ENCODE measurements at regions not wholly inside any gene's neighbourhood (a gene's known extent, or its start where the extent isn't known, plus 50 kb on each side); places are given as distances from the start of the nearest gene placed in this dataset.

GRCh38 chr3:117102426-117102825 is 392.8 kb downstream of the TUSC7 start:
- H3K4me1 Mint-ChIP-seq: no peaks in the 10 kb centered on the region
- no peaks in the 10 kb centered on the region for H3K36me3 Mint-ChIP-seq
- H3K9me3 Mint-ChIP-seq: peaks cover 8% of the 10 kb centered on the region
- no peak overlapping the region for H3K27ac Mint-ChIP-seq
- no peak overlapping the region for H3K4me3 Mint-ChIP-seq
- H3K27me3 Mint-ChIP-seq: no peaks in the 10 kb centered on the region

DNA sequence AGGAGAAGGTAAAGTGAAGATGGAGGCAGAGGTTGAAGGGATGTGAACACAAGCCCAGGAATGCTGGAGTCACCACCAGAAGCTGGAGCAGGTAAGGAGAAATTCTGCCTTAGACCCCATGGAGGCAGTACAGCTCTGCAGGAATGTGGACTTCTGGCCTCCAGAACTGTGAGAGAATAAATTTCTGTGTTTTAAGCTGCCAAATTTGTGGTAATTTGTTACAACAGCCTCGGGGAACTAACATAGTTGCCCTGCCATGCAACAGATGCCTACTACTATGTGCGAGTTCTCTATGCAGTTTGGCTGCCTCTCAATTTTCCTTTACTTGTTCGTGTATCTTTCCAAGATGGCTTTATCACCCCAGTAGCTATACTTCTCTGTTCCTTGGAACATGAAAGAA is 394.1 kb downstream of the TUSC7 start:
- peaks cover 8% of the 10 kb centered on the region for H3K9me3 Mint-ChIP-seq
- no peaks in the 10 kb centered on the region for H3K27me3 Mint-ChIP-seq
- H3K36me3 Mint-ChIP-seq: no peaks in the 10 kb centered on the region
- no peaks in the 10 kb centered on the region for H3K4me1 Mint-ChIP-seq
- H3K27ac Mint-ChIP-seq: no peak overlapping the region
- H3K4me3 Mint-ChIP-seq: no peak overlapping the region

- H3K4me3 Mint-ChIP-seq: no peak overlapping the region
- H3K27me3 Mint-ChIP-seq: no peaks in the 10 kb centered on the region
- no peaks in the 10 kb centered on the region for H3K36me3 Mint-ChIP-seq
- peaks cover 8% of the 10 kb centered on the region for H3K9me3 Mint-ChIP-seq
- H3K27ac Mint-ChIP-seq: no peak overlapping the region
- H3K4me1 Mint-ChIP-seq: no peaks in the 10 kb centered on the region
Measured at GRCh38 chr3:117104381-117104780, 394.8 kb downstream of the TUSC7 start.

DNA sequence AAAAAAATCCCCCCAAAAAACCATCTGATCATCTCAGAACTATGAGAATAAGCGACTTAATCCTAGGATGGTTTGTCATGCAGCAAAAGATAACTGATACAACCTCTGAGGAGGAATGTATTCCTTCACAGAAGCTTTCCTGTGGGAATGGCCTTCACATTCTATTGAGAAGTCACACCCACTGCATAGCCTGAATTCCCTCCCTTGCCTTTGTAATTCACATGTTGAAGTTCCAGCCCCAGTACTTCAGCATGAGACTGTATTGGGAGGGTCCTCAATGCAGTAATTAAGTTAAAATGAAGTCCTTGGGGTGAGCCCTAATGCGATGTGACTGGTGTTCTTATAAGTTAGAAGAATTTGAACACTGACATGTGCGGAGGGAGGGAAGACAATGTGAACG is 395.2 kb downstream of the TUSC7 start:
- no peaks in the 10 kb centered on the region for H3K36me3 Mint-ChIP-seq
- no peak overlapping the region for H3K27ac Mint-ChIP-seq
- no peak overlapping the region for H3K4me3 Mint-ChIP-seq
- H3K9me3 Mint-ChIP-seq: peaks cover 8% of the 10 kb centered on the region
- no peaks in the 10 kb centered on the region for H3K27me3 Mint-ChIP-seq
- H3K4me1 Mint-ChIP-seq: no peaks in the 10 kb centered on the region

- H3K9me3 Mint-ChIP-seq: peaks cover 8% of the 10 kb centered on the region
- H3K27me3 Mint-ChIP-seq: no peaks in the 10 kb centered on the region
- H3K4me3 Mint-ChIP-seq: no peak overlapping the region
- no peaks in the 10 kb centered on the region for H3K36me3 Mint-ChIP-seq
- H3K4me1 Mint-ChIP-seq: no peaks in the 10 kb centered on the region
- H3K27ac Mint-ChIP-seq: no peak overlapping the region
Measured at GRCh38 chr3:117105686-117106085, 396.1 kb downstream of the TUSC7 start.

DNA sequence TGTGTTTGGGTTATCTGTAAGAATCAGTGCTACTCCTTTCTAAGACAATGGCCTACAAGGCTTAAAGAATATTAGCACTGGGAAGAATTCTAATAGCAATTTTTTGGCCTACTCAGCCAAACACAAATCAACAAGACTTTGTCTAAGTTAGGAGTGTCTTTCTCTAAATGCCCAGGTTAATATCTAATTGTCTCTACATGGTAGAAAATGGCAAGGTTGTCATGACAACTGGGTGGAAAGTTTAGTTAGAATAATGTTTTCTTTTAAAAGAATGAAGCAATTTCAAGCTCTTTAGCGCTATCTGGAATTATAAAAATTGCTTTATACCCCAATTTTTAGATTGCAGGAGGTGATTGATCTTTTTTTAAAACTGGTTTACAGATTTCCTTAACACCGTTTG is 396.8 kb downstream of the TUSC7 start:
- Mint-ChIP-seq H3K9me3 (peaks cover 8% of the 10 kb centered on the region), H3K27ac (no peak overlapping the region), H3K4me3 (no peak overlapping the region), H3K36me3 (no peaks in the 10 kb centered on the region), H3K27me3 (no peaks in the 10 kb centered on the region), H3K4me1 (no peaks in the 10 kb centered on the region)

- no peaks in the 10 kb centered on the region for H3K27me3 Mint-ChIP-seq
- H3K9me3 Mint-ChIP-seq: peaks cover 7% of the 10 kb centered on the region
- no peaks in the 10 kb centered on the region for H3K4me1 Mint-ChIP-seq
- no peak overlapping the region for H3K27ac Mint-ChIP-seq
- H3K4me3 Mint-ChIP-seq: no peak overlapping the region
- no peaks in the 10 kb centered on the region for H3K36me3 Mint-ChIP-seq
Measured at GRCh38 chr3:117107946-117108345, 398.4 kb downstream of the TUSC7 start.

- H3K27ac Mint-ChIP-seq: no peak overlapping the region
- H3K4me3 Mint-ChIP-seq: no peak overlapping the region
- no peaks in the 10 kb centered on the region for H3K27me3 Mint-ChIP-seq
- no peaks in the 10 kb centered on the region for H3K9me3 Mint-ChIP-seq
- no peaks in the 10 kb centered on the region for H3K36me3 Mint-ChIP-seq
- H3K4me1 Mint-ChIP-seq: no peaks in the 10 kb centered on the region
Measured at GRCh38 chr3:117109178-117109577, 399.6 kb downstream of the TUSC7 start.

- Mint-ChIP-seq H3K27ac (no peak overlapping the region), H3K27me3 (no peaks in the 10 kb centered on the region), H3K4me3 (no peak overlapping the region), H3K36me3 (no peaks in the 10 kb centered on the region), H3K4me1 (no peaks in the 10 kb centered on the region), H3K9me3 (no peaks in the 10 kb centered on the region)
Measured at GRCh38 chr3:117114517-117115265, 405.1 kb downstream of the TUSC7 start.

GRCh38 chr3:117117188-117117936 is 407.8 kb downstream of the TUSC7 start:
- H3K27ac Mint-ChIP-seq: no peak overlapping the region
- H3K9me3 Mint-ChIP-seq: no peaks in the 10 kb centered on the region
- H3K4me1 Mint-ChIP-seq: no peaks in the 10 kb centered on the region
- no peaks in the 10 kb centered on the region for H3K36me3 Mint-ChIP-seq
- no peaks in the 10 kb centered on the region for H3K27me3 Mint-ChIP-seq
- H3K4me3 Mint-ChIP-seq: no peak overlapping the region

DNA sequence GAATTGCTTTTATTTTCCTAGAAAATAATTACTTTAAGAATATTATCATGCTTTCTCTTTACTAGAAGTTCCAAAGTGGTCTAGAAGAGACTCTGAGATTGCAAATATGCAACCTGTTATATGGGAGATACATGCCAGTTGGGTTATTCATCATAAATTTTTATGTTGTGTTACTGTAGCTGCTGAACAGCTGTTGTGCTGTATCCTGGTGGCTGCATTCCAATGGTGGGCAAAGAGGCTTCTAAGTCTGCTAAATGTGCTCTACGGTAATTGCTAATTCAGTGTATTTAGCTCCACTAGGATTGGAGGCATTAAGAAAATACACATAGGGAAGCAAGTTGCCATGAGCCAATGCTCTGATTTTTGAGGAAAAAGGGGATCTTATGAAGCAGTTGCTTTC is 409.0 kb downstream of the TUSC7 start:
- no peak overlapping the region for H3K27ac Mint-ChIP-seq
- no peaks in the 10 kb centered on the region for H3K27me3 Mint-ChIP-seq
- no peak overlapping the region for H3K4me3 Mint-ChIP-seq
- no peaks in the 10 kb centered on the region for H3K4me1 Mint-ChIP-seq
- H3K9me3 Mint-ChIP-seq: no peaks in the 10 kb centered on the region
- no peaks in the 10 kb centered on the region for H3K36me3 Mint-ChIP-seq

DNA sequence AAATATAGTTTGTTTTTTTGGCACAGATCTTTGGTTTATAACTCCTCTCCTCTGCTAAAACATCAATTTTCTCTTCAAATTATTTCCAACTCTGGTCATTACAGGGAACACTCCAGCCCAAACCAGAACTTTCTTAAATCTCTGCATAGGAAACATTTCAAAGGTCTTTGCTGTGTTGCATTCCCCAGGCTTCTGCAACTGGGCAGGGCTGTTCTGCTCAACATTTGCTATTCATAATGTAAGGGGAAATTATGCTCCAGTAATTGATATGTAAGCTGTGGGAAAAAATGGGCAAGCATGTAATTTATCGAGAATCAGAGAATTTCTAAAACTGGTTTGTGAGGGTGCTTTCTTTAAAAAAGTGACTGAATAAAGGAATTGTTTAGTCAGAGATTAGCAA is 410.4 kb downstream of the TUSC7 start:
- no peaks in the 10 kb centered on the region for H3K9me3 Mint-ChIP-seq
- H3K27ac Mint-ChIP-seq: no peak overlapping the region
- no peaks in the 10 kb centered on the region for H3K36me3 Mint-ChIP-seq
- H3K4me1 Mint-ChIP-seq: no peaks in the 10 kb centered on the region
- H3K27me3 Mint-ChIP-seq: no peaks in the 10 kb centered on the region
- no peak overlapping the region for H3K4me3 Mint-ChIP-seq

- Mint-ChIP-seq H3K27me3 (no peaks in the 10 kb centered on the region), H3K27ac (no peak overlapping the region), H3K9me3 (peaks cover 6% of the 10 kb centered on the region), H3K4me1 (no peaks in the 10 kb centered on the region), H3K4me3 (no peak overlapping the region), H3K36me3 (no peaks in the 10 kb centered on the region)
Measured at GRCh38 chr3:117122609-117123008, 413.0 kb downstream of the TUSC7 start.

DNA sequence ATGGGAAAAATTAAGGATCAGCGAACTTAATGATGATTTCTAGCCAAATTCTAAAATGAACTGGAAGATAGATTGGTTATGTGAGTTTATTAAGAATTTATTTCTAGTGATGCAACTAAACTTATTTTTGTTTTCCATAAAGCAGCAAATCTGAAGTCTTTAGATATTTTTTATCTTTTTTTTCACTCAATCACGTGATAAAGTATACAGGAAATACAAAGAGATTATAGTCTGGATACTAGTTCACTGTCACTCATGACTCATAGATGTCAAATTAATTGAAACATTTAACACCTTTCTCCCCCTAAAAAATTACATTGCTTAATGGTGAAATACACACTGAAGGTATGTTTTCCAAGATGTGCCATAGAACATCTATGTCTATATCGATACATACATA is 416.9 kb downstream of the TUSC7 start:
- Mint-ChIP-seq H3K27me3 (no peaks in the 10 kb centered on the region), H3K36me3 (no peaks in the 10 kb centered on the region), H3K4me1 (no peaks in the 10 kb centered on the region), H3K4me3 (no peak overlapping the region), H3K27ac (no peak overlapping the region), H3K9me3 (peaks cover 6% of the 10 kb centered on the region)

GRCh38 chr3:117126946-117127546 is 417.5 kb downstream of the TUSC7 start:
- H3K4me1 Mint-ChIP-seq: no peaks in the 10 kb centered on the region
- no peaks in the 10 kb centered on the region for H3K27me3 Mint-ChIP-seq
- H3K4me3 Mint-ChIP-seq: no peak overlapping the region
- no peak overlapping the region for H3K27ac Mint-ChIP-seq
- no peaks in the 10 kb centered on the region for H3K36me3 Mint-ChIP-seq
- peaks cover 6% of the 10 kb centered on the region for H3K9me3 Mint-ChIP-seq

DNA sequence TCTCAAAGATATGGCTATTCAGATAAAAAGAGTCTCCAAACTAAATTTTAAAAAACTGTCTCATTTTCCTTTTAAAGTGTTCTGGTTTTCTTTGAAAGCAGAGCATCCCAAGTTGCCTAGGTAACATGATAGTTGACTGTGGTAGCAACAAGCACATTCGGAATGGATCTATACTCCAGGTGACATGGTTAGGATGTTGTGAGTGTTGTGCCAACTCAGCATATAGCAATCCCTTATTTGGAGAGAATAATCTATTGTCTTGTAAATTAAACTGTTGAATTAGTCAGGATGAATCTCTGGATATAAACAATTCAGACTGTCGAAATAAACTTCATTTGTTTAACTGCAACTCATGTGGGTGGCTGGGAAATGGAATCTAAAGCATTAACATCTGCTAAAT is 418.6 kb downstream of the TUSC7 start:
- Mint-ChIP-seq H3K27me3 (no peaks in the 10 kb centered on the region), H3K4me3 (no peak overlapping the region), H3K9me3 (peaks cover 6% of the 10 kb centered on the region), H3K4me1 (no peaks in the 10 kb centered on the region), H3K27ac (no peak overlapping the region), H3K36me3 (no peaks in the 10 kb centered on the region)
